ENCODE measurements at regions not wholly inside any gene's neighbourhood (a gene's known extent, or its start where the extent isn't known, plus 50 kb on each side); places are given as distances from the start of the nearest gene placed in this dataset.

- TF ChIP-seq CTCF (IDR thresholded peaks at IDR 0.05; ENCODE audit: borderline replicate concordance, extremely low read depth, low read length, poor library complexity, severe bottlenecking), result no peak
- TF ChIP-seq EZH2 (IDR thresholded peaks at IDR 0.05; ENCODE audit: borderline replicate concordance, low read depth, low read length, severe bottlenecking), result no peak
Measured at GRCh38 chr4:100694467-100694866, 176.6 kb upstream of the EMCN start.
